ENCODE measurements at regions not wholly inside any gene's neighbourhood (a gene's known extent, or its start where the extent isn't known, plus 50 kb on each side); places are given as distances from the start of the nearest gene placed in this dataset.

GRCh38 chr3:21345382-21345976 lies 405.5 kb downstream of the ZNF385D start (continued):
- TF ChIP-seq CHD7 (IDR thresholded peaks at IDR 0.05; ENCODE audit: insufficient replicate concordance, low read length) = no peak
- no peak for TF ChIP-seq SIN3A (conservative IDR thresholded peaks at IDR 0.05 in 1 of 2, IDR thresholded peaks at IDR 0.05 in 1 of 2; ENCODE audit: low read depth in 1 of 2, low read length in 2 of 2)
- TF ChIP-seq SIX5 (IDR thresholded peaks at IDR 0.05; ENCODE audit: low read depth, low read length) = no peak
- TF ChIP-seq EP300 (IDR thresholded peaks at IDR 0.05; ENCODE audit: borderline replicate concordance in 1 of 2, low read depth in 2 of 2, low read length in 2 of 2) = no peak
- no peak for TF ChIP-seq SUZ12 (IDR thresholded peaks at IDR 0.05; ENCODE audit: low read length)
- TF ChIP-seq JUND (IDR thresholded peaks at IDR 0.05; ENCODE audit: low read length) = no peak
- no peak for TF ChIP-seq BCL11A (IDR thresholded peaks at IDR 0.05; ENCODE audit: low read depth in 2 of 2, low read length in 2 of 2)
- no peak for TF ChIP-seq ATF2 (IDR thresholded peaks at IDR 0.05; ENCODE audit: low read length)
